SK-N-SH treated with all-trans-retinoic acid at 6 μM for 48 hours (cell line): ENCODE measurements at regions not wholly inside any gene's neighbourhood (a gene's known extent, or its start where the extent isn't known, plus 50 kb on each side); places are given as distances from the start of the nearest gene placed in this dataset.

Experiments used
- ATAC-seq: fragments of 200-7000 bp; cut with Tn5 transposase; 3 replicates; pipeline ENCODE4 v1.9.1; 2020; ENCODE audit warnings: mild to moderate bottlenecking, moderate library complexity
- ARNTL ChIP-seq: fragments of 450-650 bp; formaldehyde crosslinking; IDR thresholded peaks from 2 replicates; pipeline ENCODE4 v1.5.0; 2020; ENCODE audit warnings: low read depth, mild to moderate bottlenecking, moderate library complexity, borderline replicate concordance
- BACH2 ChIP-seq: fragments of 250-450 bp; sonication (Bioruptor Pico); IDR thresholded peaks from 2 replicates; pipeline ENCODE4 v1.9.0; 2021; ENCODE audit warnings: mild to moderate bottlenecking, borderline replicate concordance
- CSDC2 ChIP-seq: fragments of 250-450 bp; sonication (Bioruptor Pico); IDR thresholded peaks from 2 replicates; pipeline ENCODE4 v1.5.0; 2020; ENCODE audit warnings: mild to moderate bottlenecking, moderate library complexity
- CSRNP3 ChIP-seq: fragments of 250-450 bp; sonication (Bioruptor Pico); IDR thresholded peaks from 2 replicates; pipeline ENCODE4 v1.5.1; 2021; ENCODE audit warnings: mild to moderate bottlenecking, moderate library complexity
- ESRRG ChIP-seq: fragments of 250-450 bp; sonication (Bioruptor Pico); IDR thresholded peaks from 2 replicates; pipeline ENCODE4 v1.6.1; 2021; ENCODE audit warnings: mild to moderate bottlenecking
- GLIS3 ChIP-seq: fragments of 250-450 bp; sonication (Bioruptor Pico); IDR thresholded peaks from 2 replicates; pipeline ENCODE4 v1.5.0; 2020; ENCODE audit warnings: mild to moderate bottlenecking, moderate library complexity
- ISL1 ChIP-seq: fragments of 250-450 bp; sonication (Bioruptor Pico); IDR thresholded peaks from 2 replicates; pipeline ENCODE4 v2.1.2; 2022; ENCODE audit warnings: mild to moderate bottlenecking, moderate library complexity
- OSR1 ChIP-seq: fragments of 250-450 bp; sonication (Bioruptor Pico); IDR thresholded peaks from 2 replicates; pipeline ENCODE4 v1.8.0; 2022; ENCODE audit warnings: moderate library complexity, mild to moderate bottlenecking, inconsistent platforms
- POU6F1 ChIP-seq: fragments of 250-450 bp; sonication (Bioruptor Pico); IDR thresholded peaks from 2 replicates; pipeline ENCODE4 v1.8.0; 2021; ENCODE audit warnings: low read depth, mild to moderate bottlenecking, moderate library complexity, borderline replicate concordance
- PPARA ChIP-seq: fragments of 250-450 bp; sonication (Bioruptor Pico); IDR thresholded peaks from 2 replicates; pipeline ENCODE4 v1.5.0; 2020; ENCODE audit warnings: mild to moderate bottlenecking, borderline replicate concordance
- RARB ChIP-seq: fragments of 250-450 bp; sonication (Bioruptor Pico); IDR thresholded peaks from 2 replicates; pipeline ENCODE4 v1.8.0; 2021; ENCODE audit warnings: mild to moderate bottlenecking, moderate library complexity
- SNAI2 ChIP-seq: fragments of 250-450 bp; sonication (Bioruptor Pico); IDR thresholded peaks from 2 replicates; pipeline ENCODE4 v1.5.0; 2020; ENCODE audit warnings: mild to moderate bottlenecking, moderate library complexity
- TCF4 ChIP-seq: fragments of 250-450 bp; sonication (Bioruptor Pico); IDR thresholded peaks from 2 replicates; pipeline ENCODE4 v1.8.0; 2021; ENCODE audit warnings: mild to moderate bottlenecking, moderate library complexity, borderline replicate concordance
- TOX ChIP-seq: fragments of 250-450 bp; sonication (Bioruptor Pico); IDR thresholded peaks from 2 replicates; pipeline ENCODE4 v1.8.0; 2021; ENCODE audit warnings: mild to moderate bottlenecking, moderate library complexity, borderline replicate concordance
- TSHZ2 ChIP-seq: fragments of 250-450 bp; sonication (Bioruptor Pico); IDR thresholded peaks from 2 replicates; pipeline ENCODE4 v1.5.0; 2020; ENCODE audit warnings: mild to moderate bottlenecking, moderate library complexity
- ZC3H10 ChIP-seq: fragments of 250-450 bp; sonication (Bioruptor Pico); IDR thresholded peaks from 2 replicates; pipeline ENCODE4 v1.5.1; 2021; ENCODE audit warnings: mild to moderate bottlenecking, moderate library complexity
- ZFP3 ChIP-seq: fragments of 250-450 bp; sonication (Bioruptor Pico); IDR thresholded peaks from 2 replicates; pipeline ENCODE4 v1.5.0; 2020; ENCODE audit warnings: mild to moderate bottlenecking, moderate library complexity
- ZFP30 ChIP-seq: fragments of 450-650 bp; formaldehyde crosslinking; IDR thresholded peaks from 2 replicates; pipeline ENCODE4 v1.5.0; 2022; ENCODE audit warnings: mild to moderate bottlenecking, moderate library complexity
- ZNF565 ChIP-seq: fragments of 450-650 bp; formaldehyde crosslinking; conservative IDR thresholded peaks from 2 replicates; pipeline ENCODE4 v1.5.0; 2020; ENCODE audit warnings: low read depth, mild to moderate bottlenecking, moderate library complexity
- ZNF70 ChIP-seq: fragments of 450-650 bp; formaldehyde crosslinking; IDR thresholded peaks from 2 replicates; pipeline ENCODE4 v1.5.0; 2020; ENCODE audit warnings: mild to moderate bottlenecking, moderate library complexity
- ZNF8 ChIP-seq: fragments of 450-650 bp; formaldehyde crosslinking; IDR thresholded peaks from 2 replicates; pipeline ENCODE4 v1.5.0; 2020; ENCODE audit warnings: mild to moderate bottlenecking, moderate library complexity
- TF ChIP-seq, protein P1 (sequence below): fragments of 250-450 bp; sonication (Bioruptor Pico); IDR thresholded peaks from 2 replicates; pipeline ENCODE4 v1.5.1; 2020; ENCODE audit warnings: low read depth, mild to moderate bottlenecking, moderate library complexity
- TF ChIP-seq, protein P2 (sequence below): fragments of 250-450 bp; sonication (Bioruptor Pico); IDR thresholded peaks from 2 replicates; pipeline ENCODE4 v1.8.0; 2020; ENCODE audit warnings: mild to moderate bottlenecking, moderate library complexity, borderline replicate concordance

GRCh38 chr10:130807721-130808120 is 503.8 kb downstream of the TCERG1L start:
- no peak for ATAC-seq
- no peak for TF ChIP-seq ISL1 (CRISPR knock-in tag)
- no peak for TF ChIP-seq TCF4 (CRISPR knock-in tag)
- no peak for TF ChIP-seq OSR1
- TF ChIP-seq RARB = no peak
- no peak for TF ChIP-seq ARNTL
- TF ChIP-seq CSRNP3 (CRISPR knock-in tag) = no peak
- TF ChIP-seq SNAI2 (CRISPR knock-in tag) = no peak
- no peak for TF ChIP-seq TOX
- no peak for TF ChIP-seq ZNF70 (CRISPR knock-in tag)
- no peak for TF ChIP-seq POU6F1
- no peak for TF ChIP-seq ZNF8 (CRISPR knock-in tag)
- TF ChIP-seq, protein P1, sequence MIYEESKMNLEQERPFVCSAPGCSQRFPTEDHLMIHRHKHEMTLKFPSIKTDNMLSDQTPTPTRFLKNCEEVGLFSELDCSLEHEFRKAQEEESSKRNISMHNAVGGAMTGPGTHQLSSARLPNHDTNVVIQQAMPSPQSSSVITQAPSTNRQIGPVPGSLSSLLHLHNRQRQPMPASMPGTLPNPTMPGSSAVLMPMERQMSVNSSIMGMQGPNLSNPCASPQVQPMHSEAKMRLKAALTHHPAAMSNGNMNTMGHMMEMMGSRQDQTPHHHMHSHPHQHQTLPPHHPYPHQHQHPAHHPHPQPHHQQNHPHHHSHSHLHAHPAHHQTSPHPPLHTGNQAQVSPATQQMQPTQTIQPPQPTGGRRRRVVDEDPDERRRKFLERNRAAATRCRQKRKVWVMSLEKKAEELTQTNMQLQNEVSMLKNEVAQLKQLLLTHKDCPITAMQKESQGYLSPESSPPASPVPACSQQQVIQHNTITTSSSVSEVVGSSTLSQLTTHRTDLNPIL (CRISPR knock-in tag) = no peak
- TF ChIP-seq, protein P2, sequence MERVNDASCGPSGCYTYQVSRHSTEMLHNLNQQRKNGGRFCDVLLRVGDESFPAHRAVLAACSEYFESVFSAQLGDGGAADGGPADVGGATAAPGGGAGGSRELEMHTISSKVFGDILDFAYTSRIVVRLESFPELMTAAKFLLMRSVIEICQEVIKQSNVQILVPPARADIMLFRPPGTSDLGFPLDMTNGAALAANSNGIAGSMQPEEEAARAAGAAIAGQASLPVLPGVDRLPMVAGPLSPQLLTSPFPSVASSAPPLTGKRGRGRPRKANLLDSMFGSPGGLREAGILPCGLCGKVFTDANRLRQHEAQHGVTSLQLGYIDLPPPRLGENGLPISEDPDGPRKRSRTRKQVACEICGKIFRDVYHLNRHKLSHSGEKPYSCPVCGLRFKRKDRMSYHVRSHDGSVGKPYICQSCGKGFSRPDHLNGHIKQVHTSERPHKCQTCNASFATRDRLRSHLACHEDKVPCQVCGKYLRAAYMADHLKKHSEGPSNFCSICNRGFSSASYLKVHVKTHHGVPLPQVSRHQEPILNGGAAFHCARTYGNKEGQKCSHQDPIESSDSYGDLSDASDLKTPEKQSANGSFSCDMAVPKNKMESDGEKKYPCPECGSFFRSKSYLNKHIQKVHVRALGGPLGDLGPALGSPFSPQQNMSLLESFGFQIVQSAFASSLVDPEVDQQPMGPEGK (CRISPR knock-in tag) = no peak
- no peak for TF ChIP-seq TSHZ2

DNA sequence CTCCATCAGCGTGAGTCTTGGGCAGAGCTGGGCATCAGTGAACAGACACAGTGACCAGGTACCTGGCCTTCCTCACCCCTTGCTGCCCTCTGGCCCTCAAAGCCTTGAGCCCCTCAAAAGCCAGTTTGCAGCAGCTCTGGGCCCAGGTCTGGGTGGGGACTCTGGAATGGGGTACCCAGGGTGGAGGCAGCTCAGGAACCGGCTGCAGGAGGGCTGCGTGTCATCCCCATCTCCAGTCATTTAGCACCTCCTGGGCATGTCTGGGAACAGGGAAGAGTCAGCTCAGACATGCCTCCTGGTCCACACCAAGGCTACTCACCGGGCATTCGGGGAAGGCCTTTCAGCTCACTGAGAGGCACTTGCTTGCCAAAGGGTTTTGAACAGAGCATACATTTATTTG is 503.3 kb downstream of the TCERG1L start:
- no peak for ATAC-seq
- TF ChIP-seq ESRRG (no peak), TOX (no peak), ZNF565 (no peak), OSR1 (no peak), ZFP3 (CRISPR knock-in tag) (no peak), RARB (no peak), TSHZ2 (no peak), CSRNP3 (CRISPR knock-in tag) (no peak), CSDC2 (CRISPR knock-in tag) (no peak), ZNF70 (CRISPR knock-in tag) (no peak), SNAI2 (CRISPR knock-in tag) (no peak), ZFP30 (CRISPR knock-in tag) (no peak), GLIS3 (CRISPR knock-in tag) (no peak), BACH2 (CRISPR knock-in tag) (no peak), ZC3H10 (CRISPR knock-in tag) (no peak), ARNTL (no peak), PPARA (CRISPR knock-in tag) (no peak)
- TF ChIP-seq, protein P2 (CRISPR knock-in tag) = no peak
- TF ChIP-seq, protein P1 (CRISPR knock-in tag) = no peak
